GM12891 (cell line): ENCODE measurements at regions not wholly inside any gene's neighbourhood (a gene's known extent, or its start where the extent isn't known, plus 50 kb on each side); places are given as distances from the start of the nearest gene placed in this dataset.
"Not testable (repeated sequence)": the region's sequence is repeated elsewhere in the genome, so short reads cannot be mapped to it uniquely, and the experiment has no call there.

Source experiments
- DNase-seq: peaks from one replicate; pipeline ENCODE4 v3.0.0; 2011; ENCODE audit warnings: low spot score; ENCODE audit not compliant: insufficient read length
- FAIRE-seq: peaks from 2 replicates; lab custom pipeline; 2011; peaks lifted over from hg19 to GRCh38; lab: Jason Lieb, UNC
- PAX5 ChIP-seq: IDR thresholded peaks from 2 replicates; pipeline ENCODE4 v1.6.1; 2011; ENCODE audit warnings: low read length, moderate library complexity, mild to moderate bottlenecking; ENCODE audit not compliant: insufficient read depth, severe bottlenecking
- POLR2A ChIP-seq: IDR thresholded peaks from 2 replicates; pipeline ENCODE4 v1.6.1; 2011; ENCODE audit warnings: low read depth, low read length, control low read depth
- POLR2AphosphoS5 ChIP-seq: IDR thresholded peaks from 2 replicates; pipeline ENCODE4 v1.6.1; 2011; ENCODE audit warnings: low read depth, low read length, control low read depth
- POU2F2 ChIP-seq: IDR thresholded peaks from 2 replicates; pipeline ENCODE4 v1.6.1; 2011; ENCODE audit warnings: low read depth, mild to moderate bottlenecking, control low read depth, low read length, moderate library complexity
- SPI1 ChIP-seq: IDR thresholded peaks from 2 replicates; pipeline ENCODE4 v1.6.1; 2011; ENCODE audit warnings: low read depth, low read length, control low read depth
- TAF1 ChIP-seq: IDR thresholded peaks from 2 replicates; pipeline ENCODE4 v1.6.1; 2011; ENCODE audit warnings: low read depth, low read length, control low read depth

GRCh38 chr22:35156945-35157344, 91.0 kb downstream of the ISX start:
- no peak for DNase-seq
- no peak for TF ChIP-seq SPI1
- TF ChIP-seq TAF1 = no peak
- no peak for TF ChIP-seq PAX5
- TF ChIP-seq POLR2A = no peak
- FAIRE-seq = no peak

GRCh38 chr22:35158336-35158735, 92.4 kb downstream of the ISX start:
- TF ChIP-seq POLR2A = no peak
- FAIRE-seq (no peak), DNase-seq (no peak)

- no peak for DNase-seq
- no peak for FAIRE-seq
- TF ChIP-seq PAX5 = no peak
- no peak for TF ChIP-seq POU2F2
- no peak for TF ChIP-seq POLR2AphosphoS5
- no peak for TF ChIP-seq SPI1
Measured at GRCh38 chr22:35159343-35159742, 93.4 kb downstream of the ISX start.

GRCh38 chr22:35160268-35160667, 94.3 kb downstream of the ISX start:
- FAIRE-seq (no peak), DNase-seq (no peak)
- TF ChIP-seq PAX5 = no peak
- TF ChIP-seq POLR2A = no peak

- not testable (repeated sequence) for FAIRE-seq, DNase-seq
Measured at GRCh38 chr22:35165896-35166295, 91.4 kb upstream of the HMGXB4 start.

- no peak for DNase-seq
- TF ChIP-seq POU2F2 (no peak), POLR2A (no peak), TAF1 (no peak), SPI1 (no peak), PAX5 (no peak), POLR2AphosphoS5 (no peak)
- no peak for FAIRE-seq
Measured at GRCh38 chr22:35170716-35171697, 86.3 kb upstream of the HMGXB4 start.

GRCh38 chr22:35172442-35172841, 84.9 kb upstream of the HMGXB4 start:
- no peak for DNase-seq
- no peak for FAIRE-seq
- TF ChIP-seq POLR2AphosphoS5 (no peak), TAF1 (no peak), PAX5 (no peak), SPI1 (no peak), POU2F2 (no peak), POLR2A (no peak)

GRCh38 chr22:35173655-35174054, 83.6 kb upstream of the HMGXB4 start:
- TF ChIP-seq POU2F2 (no peak), POLR2AphosphoS5 (no peak), TAF1 (no peak), SPI1 (no peak), POLR2A (no peak), PAX5 (no peak)
- FAIRE-seq = no peak
- DNase-seq = no peak

- FAIRE-seq = no peak
- TF ChIP-seq POLR2A (no peak), PAX5 (no peak), SPI1 (no peak), POU2F2 (no peak), TAF1 (no peak), POLR2AphosphoS5 (no peak)
- DNase-seq = no peak
Measured at GRCh38 chr22:35174401-35175038, 82.8 kb upstream of the HMGXB4 start.

- TF ChIP-seq POLR2AphosphoS5 = no peak
- TF ChIP-seq POLR2A = no peak
- DNase-seq (no peak), FAIRE-seq (no peak)
Measured at GRCh38 chr22:35175392-35175791, 81.9 kb upstream of the HMGXB4 start.

GRCh38 chr22:35177811-35178210, 79.5 kb upstream of the HMGXB4 start:
- no peak for TF ChIP-seq POLR2AphosphoS5
- no peak for TF ChIP-seq TAF1
- TF ChIP-seq PAX5 = no peak
- TF ChIP-seq POU2F2 = no peak
- no peak for TF ChIP-seq SPI1
- TF ChIP-seq POLR2A = no peak
- no peak for DNase-seq
- no peak for FAIRE-seq
